Naive thymus-derived CD8-positive, alpha-beta T cell (primary cell): ENCODE measurements at regions not wholly inside any gene's neighbourhood (a gene's known extent, or its start where the extent isn't known, plus 50 kb on each side); places are given as distances from the start of the nearest gene placed in this dataset.
"Not testable (repeated sequence)": the region's sequence is repeated elsewhere in the genome, so short reads cannot be mapped to it uniquely, and the experiment has no call there.

Experiments used
- ATAC-seq, 2 donors: fragments of 150-1000 bp; cut with Tn5 transposase in 1 of 2; sonication (Bioruptor Pico), chemical (Tn5 transposase) in 1 of 2; 1 replicate in 1 of 2; 2 replicates in 1 of 2; pipeline ENCODE4 v1.10.0; 2021; ENCODE audit warnings: mild to moderate bottlenecking in 2 of 2, moderate library complexity in 2 of 2
- POLR2A ChIA-PET: fragments of 350-600 bp; sonication (Branson Sonifier 250); formaldehyde crosslinking; loops from one replicate; lab custom pipeline; 2021; ENCODE audit warnings: antibody characterized with exemption; lab: Charles Lee
- DNase-seq, 10 donors: peaks; one replicate each; pipeline versions ENCODE4 v3.0.0 to v3.0.0-alpha.2; 2020 to 2022
- H3K27ac Mint-ChIP-seq, 10 donors: one replicate each; pipeline ENCODE4 v1.8.0; 2020 to 2022; ENCODE audit warnings: mild to moderate bottlenecking in 10 of 10, mixed read lengths in 10 of 10, moderate library complexity in 4 of 10, inconsistent platforms in 1 of 10
- H3K27me3 Mint-ChIP-seq, 5 donors: one replicate each; pipeline ENCODE4 v1.8.0; 2021 to 2022; ENCODE audit warnings: mixed read lengths in 5 of 5
- H3K36me3 Mint-ChIP-seq, 3 donors: one replicate each; pipeline ENCODE4 v1.8.0; 2020 to 2022; ENCODE audit warnings: mixed read lengths in 3 of 3, mild to moderate bottlenecking in 2 of 3, inconsistent platforms in 1 of 3
- H3K4me1 Mint-ChIP-seq, 4 donors: one replicate each; pipeline ENCODE4 v1.8.0; 2021 to 2022; ENCODE audit warnings: mixed read lengths in 4 of 4
- H3K4me3 Mint-ChIP-seq, 10 donors: one replicate each; pipeline ENCODE4 v1.8.0; 2020 to 2022; ENCODE audit warnings: mild to moderate bottlenecking in 10 of 10, mixed read lengths in 10 of 10, moderate library complexity in 6 of 10, inconsistent platforms in 1 of 10
- H3K9me3 Mint-ChIP-seq, 9 donors: one replicate each; pipeline ENCODE4 v1.8.0; 2020 to 2022; ENCODE audit warnings: mixed read lengths in 9 of 9, mild to moderate bottlenecking in 3 of 9, inconsistent platforms in 1 of 9, moderate library complexity in 1 of 9

- no peak for ATAC-seq
- H3K9me3 Mint-ChIP-seq: no peaks in the 10 kb centered on the region
Measured at GRCh38 chr15:85277847-85278370, 102.5 kb upstream of the AKAP13 start.

GRCh38 chr15:85280203-85280602 is 100.2 kb upstream of the AKAP13 start:
- Mint-ChIP-seq H3K27me3 (peaks cover 0 to 3% (median 0%) of the 10 kb centered on the region in 5 donors), H3K4me3 (no peak overlapping the region)

More at GRCh38 chr15:85277847-85278370, 102.5 kb upstream of the AKAP13 start:
- H3K27ac Mint-ChIP-seq: no peak overlapping the region
- no peak for DNase-seq
- no peak overlapping the region for H3K4me3 Mint-ChIP-seq
- POLR2A ChIA-PET: interaction anchor here (0.6 kb wide), 1 partner anchor 257 kb away, joined by 6 read pairs; no protein-coding TSS in a partner anchor
- H3K27me3 Mint-ChIP-seq: peaks cover 0 to 3% (median 0%) of the 10 kb centered on the region in 5 donors
- H3K4me1 Mint-ChIP-seq: no peaks in the 10 kb centered on the region
- H3K36me3 Mint-ChIP-seq: no peaks in the 10 kb centered on the region

GRCh38 chr15:85281293-85281882 is 99.0 kb upstream of the AKAP13 start:
- no peak for ATAC-seq
- no peak overlapping the region for H3K27ac Mint-ChIP-seq
- H3K9me3 Mint-ChIP-seq: no peaks in the 10 kb centered on the region
- DNase-seq: peak in 1 of 10 donors; percentile 28
- H3K36me3 Mint-ChIP-seq: no peaks in the 10 kb centered on the region
- H3K4me3 Mint-ChIP-seq: no peak overlapping the region
- POLR2A ChIA-PET: no interaction called here
- H3K4me1 Mint-ChIP-seq: peaks cover 0 to 2% (median 0%) of the 10 kb centered on the region in 4 donors
- peaks cover 0 to 3% (median 0%) of the 10 kb centered on the region in 5 donors for H3K27me3 Mint-ChIP-seq

More at GRCh38 chr15:85280203-85280602, 100.2 kb upstream of the AKAP13 start:
- no peaks in the 10 kb centered on the region for H3K36me3 Mint-ChIP-seq
- H3K9me3 Mint-ChIP-seq: no peaks in the 10 kb centered on the region
- POLR2A ChIA-PET: no interaction called here
- DNase-seq: no peak
- ATAC-seq: no peak
- no peaks in the 10 kb centered on the region for H3K4me1 Mint-ChIP-seq
- H3K27ac Mint-ChIP-seq: peak overlapping the region in 1 of 10 donors; percentile 70

- POLR2A ChIA-PET: no interaction called here
- ATAC-seq: no peak
- DNase-seq: no peak
- H3K4me1 Mint-ChIP-seq: peaks cover 0 to 2% (median 0%) of the 10 kb centered on the region in 4 donors
- no peak overlapping the region for H3K4me3 Mint-ChIP-seq
- H3K27ac Mint-ChIP-seq: no peak overlapping the region
- no peaks in the 10 kb centered on the region for H3K9me3 Mint-ChIP-seq
- no peaks in the 10 kb centered on the region for H3K36me3 Mint-ChIP-seq
- H3K27me3 Mint-ChIP-seq: peaks cover 0 to 3% (median 0%) of the 10 kb centered on the region in 5 donors
Measured at GRCh38 chr15:85282504-85283115, 97.8 kb upstream of the AKAP13 start.

GRCh38 chr15:85283815-85284214 is 96.6 kb upstream of the AKAP13 start:
- H3K4me3 Mint-ChIP-seq, POLR2A ChIA-PET, ATAC-seq, H3K27ac Mint-ChIP-seq, H3K9me3 Mint-ChIP-seq, H3K27me3 Mint-ChIP-seq, H3K36me3 Mint-ChIP-seq, H3K4me1 Mint-ChIP-seq, DNase-seq: not testable (repeated sequence)

- ATAC-seq (no peak), DNase-seq (no peak)
- peaks cover 0 to 6% (median under 1%) of the 10 kb centered on the region in 5 donors for H3K27me3 Mint-ChIP-seq
- no peak overlapping the region for H3K27ac Mint-ChIP-seq
- H3K4me1 Mint-ChIP-seq: peaks cover 0 to 3% (median under 1%) of the 10 kb centered on the region in 4 donors
- no peaks in the 10 kb centered on the region for H3K36me3 Mint-ChIP-seq
- H3K9me3 Mint-ChIP-seq: no peaks in the 10 kb centered on the region
- POLR2A ChIA-PET: no interaction called here
- no peak overlapping the region for H3K4me3 Mint-ChIP-seq
Measured at GRCh38 chr15:85284497-85284896, 95.9 kb upstream of the AKAP13 start.

GRCh38 chr15:85289677-85290365 is 90.6 kb upstream of the AKAP13 start:
- H3K27ac Mint-ChIP-seq: no peak overlapping the region
- ATAC-seq: peak; percentile 42 to 69
- peaks cover 1 to 17% (median 6%) of the 10 kb centered on the region in 5 donors for H3K27me3 Mint-ChIP-seq

GRCh38 chr15:85292583-85292982 is 87.8 kb upstream of the AKAP13 start:
- Mint-ChIP-seq H3K27me3 (peaks cover 1 to 17% (median 6%) of the 10 kb centered on the region in 5 donors), H3K4me1 (peaks cover 9 to 22% (median 13%) of the 10 kb centered on the region in 4 donors)
- not testable (repeated sequence) for ATAC-seq, H3K9me3 Mint-ChIP-seq, DNase-seq, H3K27ac Mint-ChIP-seq, H3K36me3 Mint-ChIP-seq, H3K4me3 Mint-ChIP-seq
- POLR2A ChIA-PET: interaction anchor here (0.7 kb wide), 1 partner anchor 324 kb away, joined by 4 read pairs; no protein-coding TSS in a partner anchor

More at GRCh38 chr15:85289677-85290365, 90.6 kb upstream of the AKAP13 start:
- Mint-ChIP-seq H3K4me3 (no peak overlapping the region), H3K9me3 (no peaks in the 10 kb centered on the region), H3K36me3 (no peaks in the 10 kb centered on the region), H3K4me1 (peaks cover 0 to 8% (median 3%) of the 10 kb centered on the region in 4 donors)
- peak in 6 of 10 donors; percentile 3 to 61 (median 34) for DNase-seq
- POLR2A ChIA-PET: interaction anchor here (0.5 kb wide), 1 partner anchor 89 kb away, joined by 3 read pairs; no protein-coding TSS in a partner anchor

GRCh38 chr15:85296615-85297402 is 83.6 kb upstream of the AKAP13 start:
- Mint-ChIP-seq H3K27ac (peak overlapping the region in 5 of 10 donors; percentile 2 to 51 (median 32)), H3K4me3 (peak overlapping the region; percentile 31 to 79 (median 67)), H3K4me1 (peaks cover 10 to 16% (median 12%) of the 10 kb centered on the region in 4 donors), H3K36me3 (no peaks in the 10 kb centered on the region), H3K9me3 (no peaks in the 10 kb centered on the region), H3K27me3 (peaks cover 0 to 2% (median 0%) of the 10 kb centered on the region in 5 donors)
- ATAC-seq (peak; percentile 99), DNase-seq (peak; percentile 25 to 82 (median 70))
- POLR2A ChIA-PET: interaction anchor here (0.6 to 1.7 kb wide), 3 partner anchors 17 to 117 kb away, joined by 3 to 16 read pairs (median 3); no protein-coding TSS in a partner anchor

- Mint-ChIP-seq H3K27ac (peak overlapping the region in 1 of 10 donors; percentile 16), H3K36me3 (no peaks in the 10 kb centered on the region), H3K27me3 (peaks cover 0 to 2% (median 0%) of the 10 kb centered on the region in 5 donors), H3K4me1 (peaks cover 10 to 16% (median 12%) of the 10 kb centered on the region in 4 donors), H3K9me3 (no peaks in the 10 kb centered on the region), H3K4me3 (peak overlapping the region in 3 of 10 donors; percentile 23 to 62 (median 31))
- DNase-seq (no peak), ATAC-seq (no peak)
- POLR2A ChIA-PET: no interaction called here
Measured at GRCh38 chr15:85297537-85297936, 82.9 kb upstream of the AKAP13 start.

GRCh38 chr15:85298366-85298765 is 82.0 kb upstream of the AKAP13 start:
- POLR2A ChIA-PET: no interaction called here
- Mint-ChIP-seq H3K4me1 (peaks cover 10 to 16% (median 12%) of the 10 kb centered on the region in 4 donors), H3K9me3 (no peaks in the 10 kb centered on the region), H3K27me3 (peaks cover 0 to 2% (median 0%) of the 10 kb centered on the region in 5 donors), H3K4me3 (no peak overlapping the region), H3K36me3 (no peaks in the 10 kb centered on the region), H3K27ac (peak overlapping the region in 2 of 10 donors; percentile 25 to 34)
- DNase-seq (peak in 1 of 10 donors; percentile 45), ATAC-seq (no peak)

GRCh38 chr15:85298941-85299340 is 81.5 kb upstream of the AKAP13 start:
- no peaks in the 10 kb centered on the region for H3K36me3 Mint-ChIP-seq
- H3K27me3 Mint-ChIP-seq: peaks cover 0 to 2% (median 0%) of the 10 kb centered on the region in 5 donors
- H3K4me1 Mint-ChIP-seq: peaks cover 10 to 16% (median 12%) of the 10 kb centered on the region in 4 donors
- H3K9me3 Mint-ChIP-seq: no peaks in the 10 kb centered on the region
- no peak overlapping the region for H3K4me3 Mint-ChIP-seq
- no peak for ATAC-seq
- DNase-seq: no peak
- H3K27ac Mint-ChIP-seq: no peak overlapping the region
- POLR2A ChIA-PET: no interaction called here
